ENCODE measurements at regions not wholly inside any gene's neighbourhood (a gene's known extent, or its start where the extent isn't known, plus 50 kb on each side); places are given as distances from the start of the nearest gene placed in this dataset.
A peak's percentile ranks its signal among the peaks of the same experiment; 100 is the strongest.

GRCh38 chr5:38742821-38743220 lies 103.0 kb upstream of the OSMR start:
- TF ChIP-seq ZFX (IDR thresholded peaks at IDR 0.05) = no peak
- TF ChIP-seq, protein P1, sequence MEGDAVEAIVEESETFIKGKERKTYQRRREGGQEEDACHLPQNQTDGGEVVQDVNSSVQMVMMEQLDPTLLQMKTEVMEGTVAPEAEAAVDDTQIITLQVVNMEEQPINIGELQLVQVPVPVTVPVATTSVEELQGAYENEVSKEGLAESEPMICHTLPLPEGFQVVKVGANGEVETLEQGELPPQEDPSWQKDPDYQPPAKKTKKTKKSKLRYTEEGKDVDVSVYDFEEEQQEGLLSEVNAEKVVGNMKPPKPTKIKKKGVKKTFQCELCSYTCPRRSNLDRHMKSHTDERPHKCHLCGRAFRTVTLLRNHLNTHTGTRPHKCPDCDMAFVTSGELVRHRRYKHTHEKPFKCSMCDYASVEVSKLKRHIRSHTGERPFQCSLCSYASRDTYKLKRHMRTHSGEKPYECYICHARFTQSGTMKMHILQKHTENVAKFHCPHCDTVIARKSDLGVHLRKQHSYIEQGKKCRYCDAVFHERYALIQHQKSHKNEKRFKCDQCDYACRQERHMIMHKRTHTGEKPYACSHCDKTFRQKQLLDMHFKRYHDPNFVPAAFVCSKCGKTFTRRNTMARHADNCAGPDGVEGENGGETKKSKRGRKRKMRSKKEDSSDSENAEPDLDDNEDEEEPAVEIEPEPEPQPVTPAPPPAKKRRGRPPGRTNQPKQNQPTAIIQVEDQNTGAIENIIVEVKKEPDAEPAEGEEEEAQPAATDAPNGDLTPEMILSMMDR (conservative IDR thresholded peaks at IDR 0.05) = no peak

GRCh38 chr5:38743562-38743961 lies 102.2 kb upstream of the OSMR start:
- H3K27ac ChIP-seq = no peak overlapping the region
- TF ChIP-seq, protein P1 (conservative IDR thresholded peaks at IDR 0.05) = no peak
- no peak for TF ChIP-seq ZFX (IDR thresholded peaks at IDR 0.05)

More at GRCh38 chr5:38742821-38743220, 103.0 kb upstream of the OSMR start:
- no peak overlapping the region for H3K27ac ChIP-seq

- H3K27ac ChIP-seq = no peak overlapping the region
- TF ChIP-seq, protein P1 (conservative IDR thresholded peaks at IDR 0.05) = no peak
- no peak for TF ChIP-seq ZFX (IDR thresholded peaks at IDR 0.05)
Measured at GRCh38 chr5:38745836-38746732, 99.7 kb upstream of the OSMR start.

DNA sequence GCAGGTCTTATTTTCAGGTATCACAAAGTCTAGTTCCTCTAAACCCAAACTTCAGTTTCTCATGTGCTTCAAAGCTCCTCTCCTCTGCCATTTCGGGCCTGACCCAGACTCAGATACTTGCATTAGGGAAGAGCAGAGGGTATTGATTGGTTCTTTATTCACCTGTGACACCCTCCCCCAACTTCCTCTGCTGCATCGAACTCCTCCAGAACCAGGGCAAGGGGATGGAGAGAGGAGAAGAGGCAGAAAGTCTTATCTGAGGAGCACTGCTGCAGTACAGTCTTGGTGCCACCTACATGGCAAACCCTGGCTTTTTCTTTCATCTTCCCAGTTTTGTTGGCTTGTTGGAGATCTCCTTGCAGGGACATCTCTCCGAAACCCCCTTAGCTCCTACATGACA lies 96.0 kb upstream of the OSMR start:
- H3K27ac ChIP-seq = no peak overlapping the region
- no peak for TF ChIP-seq ZFX (IDR thresholded peaks at IDR 0.05)
- TF ChIP-seq, protein P1 (conservative IDR thresholded peaks at IDR 0.05) = no peak

DNA sequence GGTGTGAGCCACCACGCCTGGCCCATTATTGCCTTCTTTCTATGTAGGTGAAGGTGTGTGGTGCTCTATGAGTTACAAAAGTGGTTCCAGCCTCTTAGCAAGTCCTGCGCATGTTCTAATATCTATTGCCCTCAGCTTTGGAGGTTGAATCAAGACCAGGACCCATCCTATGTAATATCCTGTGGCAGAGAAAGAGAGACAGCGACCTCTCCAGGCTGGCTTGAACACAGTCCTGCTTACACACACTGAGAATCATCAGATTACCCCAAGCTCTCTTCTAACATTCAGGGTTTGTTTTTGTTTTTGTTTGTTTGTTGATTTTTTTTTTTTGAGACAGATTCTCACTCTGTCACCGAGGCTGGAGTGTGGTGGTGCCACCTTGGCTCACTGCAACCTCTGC lies 94.7 kb upstream of the OSMR start:
- no peak overlapping the region for H3K27ac ChIP-seq
- TF ChIP-seq, protein P1 (conservative IDR thresholded peaks at IDR 0.05) = peak; percentile 33
- no peak for TF ChIP-seq ZFX (IDR thresholded peaks at IDR 0.05)

DNA sequence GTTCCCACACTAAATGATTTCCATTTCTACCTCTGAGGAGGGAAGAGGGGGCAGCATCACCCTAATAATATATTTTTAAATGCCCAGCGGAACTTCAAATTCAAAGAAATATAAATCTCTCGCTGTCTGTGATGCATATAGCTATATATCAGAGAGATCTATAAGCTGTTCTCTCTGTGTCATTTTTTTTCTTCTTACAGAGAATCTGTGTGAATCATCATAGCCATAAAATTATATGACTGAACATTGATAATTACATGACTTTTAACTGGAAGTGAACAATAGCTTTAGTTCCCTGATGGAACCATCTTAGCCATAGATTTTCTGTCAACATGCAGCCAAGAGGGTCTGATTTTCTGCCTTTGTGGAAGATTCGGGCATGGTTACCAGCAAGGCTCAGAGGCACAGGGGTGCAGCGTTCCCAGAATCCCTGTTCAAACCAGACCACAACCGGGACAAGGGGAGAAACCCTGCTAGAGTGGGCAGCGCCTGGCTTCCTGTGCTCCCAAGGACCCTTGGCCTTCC lies 93.7 kb upstream of the OSMR start:
- H3K27ac ChIP-seq = no peak overlapping the region
- TF ChIP-seq ZFX (IDR thresholded peaks at IDR 0.05) = no peak
- TF ChIP-seq, protein P1 (conservative IDR thresholded peaks at IDR 0.05) = no peak

GRCh38 chr5:38752622-38753021 lies 93.2 kb upstream of the OSMR start:
- H3K27ac ChIP-seq = no peak overlapping the region
- TF ChIP-seq, protein P1 (conservative IDR thresholded peaks at IDR 0.05) = no peak
